IMR-90 (cell line): ENCODE measurements at regions not wholly inside any gene's neighbourhood (a gene's known extent, or its start where the extent isn't known, plus 50 kb on each side); places are given as distances from the start of the nearest gene placed in this dataset.

Source experiments
- ATAC-seq: fragments of 200-7000 bp; cut with Tn5 transposase; 2 replicates; pipeline ENCODE4 v1.9.1; 2020; ENCODE audit warnings: low read depth, mild to moderate bottlenecking, moderate library complexity
- BruUV-seq: library from RNA; stranded (reverse); fragments of 400-500 nt; replicated peaks from 2 replicates; lab custom pipeline; 2021; lab: Mats Ljungman, UMichigan
- CTCF ChIA-PET: fragments of 300-600 bp; formaldehyde crosslinking; extraction: SDS; loops from one replicate; lab custom pipeline; 2021; ENCODE audit warnings: antibody characterized with exemption; lab: Yijun Ruan, JAX
- POLR2A ChIA-PET: fragments of 300-600 bp; sonication (Branson Sonifier 250); formaldehyde crosslinking; loops from one replicate; lab custom pipeline; 2022; ENCODE audit warnings: antibody characterized with exemption; ENCODE audit not compliant: unreplicated experiment; lab: Charles Lee
- DNase-seq: peaks from one replicate; pipeline ENCODE4 v3.0.0; 2013
- H2AFZ ChIP-seq: replicated peaks from 2 replicates; pipeline ENCODE3; 2013; ENCODE audit warnings: low read length, mild to moderate bottlenecking; ENCODE audit not compliant: poor library complexity
- H2AK5ac ChIP-seq: 2 replicates; pipeline ENCODE4 v1.6.1; 2013; ENCODE audit warnings: low read depth, low read length, inconsistent platforms
- H2AK9ac ChIP-seq: replicated peaks from 2 replicates; pipeline ENCODE3; 2013; ENCODE audit warnings: mild to moderate bottlenecking, low read depth, low read length, moderate library complexity; ENCODE audit not compliant: poor library complexity
- H2BK120ac ChIP-seq: 2 replicates; pipeline ENCODE4 v1.6.1; 2013; ENCODE audit warnings: low read depth, low read length, inconsistent platforms
- H2BK15ac ChIP-seq: 3 replicates; pipeline ENCODE4 v1.6.1; 2013; ENCODE audit warnings: low read depth, low read length, inconsistent platforms
- H2BK20ac ChIP-seq: 2 replicates; pipeline ENCODE4 v1.6.1; 2013; ENCODE audit warnings: low read depth, mild to moderate bottlenecking, inconsistent platforms, low read length, moderate library complexity
- H2BK5ac ChIP-seq: 2 replicates; pipeline ENCODE4 v1.6.1; 2013; ENCODE audit warnings: mild to moderate bottlenecking, low read depth, low read length, inconsistent platforms; ENCODE audit not compliant: poor library complexity, severe bottlenecking
- H3K14ac ChIP-seq: replicated peaks from 2 replicates; pipeline ENCODE4 v1.6.1; 2013; ENCODE audit warnings: low read depth, low read length, inconsistent platforms
- H3K18ac ChIP-seq: 2 replicates; pipeline ENCODE4 v1.6.1; 2013; ENCODE audit warnings: low read depth, low read length, control low read depth
- H3K23ac ChIP-seq: 2 replicates; pipeline ENCODE4 v1.6.1; 2013; ENCODE audit warnings: low read depth, low read length, inconsistent platforms
- H3K27ac ChIP-seq: 2 replicates; pipeline ENCODE4 v1.5.1; 2013; ENCODE audit warnings: mild to moderate bottlenecking, control low read depth, low read length; ENCODE audit not compliant: insufficient read depth
- H3K27me3 ChIP-seq: 2 replicates; pipeline ENCODE4 v1.6.1; 2013; ENCODE audit warnings: low read length; ENCODE audit not compliant: control insufficient read depth, insufficient read depth
- H3K36me3 ChIP-seq: 2 replicates; pipeline ENCODE4 v1.6.1; 2013; ENCODE audit warnings: low read length, mixed read lengths; ENCODE audit not compliant: control insufficient read depth, insufficient read depth
- H3K4ac ChIP-seq: 2 replicates; pipeline ENCODE4 v1.6.1; 2013; ENCODE audit warnings: low read depth, low read length, inconsistent platforms
- H3K4me1 ChIP-seq: 2 replicates; pipeline ENCODE4 v1.6.1; 2013; ENCODE audit warnings: low read length, mixed read lengths; ENCODE audit not compliant: control insufficient read depth, insufficient read depth
- H3K4me2 ChIP-seq: 2 replicates; pipeline ENCODE4 v1.6.1; 2013; ENCODE audit warnings: low read depth, mild to moderate bottlenecking, control low read depth, low read length, moderate library complexity
- H3K4me3 ChIP-seq: 2 replicates; pipeline ENCODE4 v1.5.1; 2013; ENCODE audit warnings: low read depth, mild to moderate bottlenecking, control low read depth, low read length, moderate library complexity; ENCODE audit not compliant: insufficient read depth
- H3K56ac ChIP-seq: 2 replicates; pipeline ENCODE4 v1.6.1; 2013; ENCODE audit warnings: low read length, inconsistent platforms; ENCODE audit not compliant: insufficient read depth; ENCODE audit errors: extremely low read depth
- H3K79me1 ChIP-seq, 2 experiments: 2 replicates each; pipeline ENCODE4 v1.6.1; 2013; ENCODE audit warnings: low read length in 2 of 2, inconsistent platforms in 1 of 2, low read depth in 1 of 2
- H3K9ac ChIP-seq: 2 replicates; pipeline ENCODE4 v1.6.1; 2013; ENCODE audit warnings: low read depth, low read length, control low read depth
- H3K9me1 ChIP-seq: 2 replicates; pipeline ENCODE4 v1.6.1; 2013; ENCODE audit warnings: low read length, inconsistent platforms; ENCODE audit not compliant: insufficient read depth
- H3K9me3 ChIP-seq: 2 replicates; pipeline ENCODE4 v1.6.1; 2013; ENCODE audit warnings: low read length; ENCODE audit not compliant: control insufficient read depth, insufficient read depth
- H4K20me1 ChIP-seq: 2 replicates; pipeline ENCODE4 v1.6.1; 2013; ENCODE audit warnings: low read length, inconsistent platforms; ENCODE audit not compliant: insufficient read depth
- H4K5ac ChIP-seq: 2 replicates; pipeline ENCODE4 v1.6.1; 2013; ENCODE audit warnings: mild to moderate bottlenecking, low read depth, low read length, control low read depth
- H4K8ac ChIP-seq, 2 experiments: 2 replicates each; pipeline ENCODE4 v1.6.1; 2013; ENCODE audit warnings: low read depth in 2 of 2, low read length in 2 of 2, control low read depth in 1 of 2, inconsistent platforms in 1 of 2
- H4K91ac ChIP-seq: 2 replicates; pipeline ENCODE4 v1.6.1; 2013; ENCODE audit warnings: low read depth, low read length, inconsistent platforms; ENCODE audit not compliant: insufficient read depth
- BHLHE40 ChIP-seq: fragments of 150-350 bp; IDR thresholded peaks from 2 replicates; pipeline ENCODE4 v1.6.1; 2016; ENCODE audit warnings: mild to moderate bottlenecking, low read depth, low read length
- CEBPB ChIP-seq: IDR thresholded peaks from 2 replicates; pipeline ENCODE4 v1.6.1; 2012; ENCODE audit warnings: low read depth, low read length, improper control_type of control experiment
- CHD1 ChIP-seq: IDR thresholded peaks from 2 replicates; pipeline ENCODE4 v1.6.1; 2012; ENCODE audit warnings: low read depth, low read length, improper control_type of control experiment
- FOS ChIP-seq: fragments of 150-350 bp; IDR thresholded peaks from 2 replicates; pipeline ENCODE4 v1.6.1; 2016; ENCODE audit warnings: low read depth, low read length
- MAFK ChIP-seq: IDR thresholded peaks from 2 replicates; pipeline ENCODE4 v1.6.1; 2012; ENCODE audit warnings: low read depth, low read length, improper control_type of control experiment
- MAZ ChIP-seq: IDR thresholded peaks from 2 replicates; pipeline ENCODE4 v1.6.1; 2012; ENCODE audit warnings: low read depth, mild to moderate bottlenecking, low read length, improper control_type of control experiment, moderate library complexity, borderline replicate concordance
- MXI1 ChIP-seq: IDR thresholded peaks from 2 replicates; pipeline ENCODE4 v1.6.1; 2012; ENCODE audit warnings: low read depth, mild to moderate bottlenecking, low read length, moderate library complexity, borderline replicate concordance
- NFE2L2 ChIP-seq: fragments of 150-350 bp; IDR thresholded peaks from 2 replicates; pipeline ENCODE4 v1.6.1; 2016; ENCODE audit warnings: low read depth, mild to moderate bottlenecking, low read length
- POLR2A ChIP-seq: IDR thresholded peaks from 2 replicates; pipeline ENCODE4 v1.6.1; 2012; ENCODE audit warnings: mild to moderate bottlenecking, low read depth, low read length
- RAD21 ChIP-seq: IDR thresholded peaks from 2 replicates; pipeline ENCODE4 v1.6.1; 2012; ENCODE audit warnings: low read length, improper control_type of control experiment
- RCOR1 ChIP-seq: IDR thresholded peaks from 2 replicates; pipeline ENCODE4 v1.6.1; 2012; ENCODE audit warnings: mild to moderate bottlenecking, low read length, improper control_type of control experiment; ENCODE audit not compliant: insufficient replicate concordance
- RFX5 ChIP-seq: IDR thresholded peaks from 2 replicates; pipeline ENCODE4 v1.8.0; 2012; ENCODE audit warnings: low read depth, mild to moderate bottlenecking, low read length, moderate library complexity
- SMC3 ChIP-seq: fragments of 150-350 bp; IDR thresholded peaks from 2 replicates; pipeline ENCODE4 v1.6.1; 2016; ENCODE audit warnings: low read depth, mild to moderate bottlenecking, antibody characterized with exemption, low read length, moderate library complexity
- WGBS, 2 experiments: methylation state at CpG; one replicate each; pipeline versions ENCODE4 v1.1.5 to v1.1.7; 2013; ENCODE audit warnings: missing lambda C conversion rate in 2 of 2; ENCODE audit not compliant: insufficient read length in 1 of 2; ENCODE audit errors: extremely low coverage in 2 of 2; 5-methylcytosine and 5-hydroxymethylcytosine counted together
- dilution Hi-C: fragments of 300-500 bp; cut with HindIII; formaldehyde crosslinking; loops from one replicate; pipeline ENCODE4 v1.14.3; 2018; ENCODE audit warnings: low sequenced_read_pairs; ENCODE audit not compliant: unreplicated experiment
- in situ Hi-C: fragments of 300-500 bp; cut with MboI; formaldehyde crosslinking; loops from 3 replicates; pipeline ENCODE4 v1.14.3; 2019; ENCODE audit warnings: low sequenced_read_pairs, inconsistent platforms, mixed read lengths
- intact Hi-C: fragments of 100-400 bp; cut with micrococcal nuclease; formaldehyde crosslinking; loops from 2 replicates; pipeline ENCODE4 v1.10.0; 2022
- TF ChIP-seq, protein P1 (sequence below): conservative IDR thresholded peaks from 2 replicates; pipeline ENCODE4 v1.5.1; 2012; ENCODE audit warnings: mild to moderate bottlenecking, low read depth, low read length, improper control_type of control experiment
- TF ChIP-seq, protein P2 (sequence below): fragments of 150-350 bp; IDR thresholded peaks from 2 replicates; pipeline ENCODE4 v1.6.1; 2017; ENCODE audit warnings: mild to moderate bottlenecking, antibody characterized with exemption, low read length, low read depth
- TF ChIP-seq, protein P3 (sequence below): fragments of 150-350 bp; IDR thresholded peaks from 2 replicates; pipeline ENCODE4 v1.6.1; 2016; ENCODE audit warnings: low read depth, mild to moderate bottlenecking, low read length, moderate library complexity, borderline replicate concordance

DNA sequence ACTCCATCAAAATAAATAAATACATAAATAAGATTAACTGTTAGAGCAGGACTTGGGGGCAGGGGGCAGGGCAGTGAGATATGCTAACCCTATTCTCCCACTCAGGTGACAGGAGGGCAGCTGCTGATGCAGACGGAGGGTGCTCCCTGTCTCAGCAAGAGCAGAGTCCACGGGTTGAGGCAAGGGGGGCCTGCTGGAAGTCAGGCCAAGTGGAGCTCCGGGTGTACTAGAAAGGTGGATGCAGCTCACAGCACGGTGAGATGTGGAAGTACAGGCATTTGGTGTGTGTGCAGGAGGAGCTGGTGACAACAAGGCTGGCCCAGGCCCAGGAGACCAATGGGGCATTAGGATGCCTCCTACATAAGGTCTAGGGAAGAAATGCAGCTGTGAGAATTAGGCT, 467.3 kb upstream of the B3GAT1 start:
- no peak for DNase-seq
- no peaks in the 10 kb centered on the region for H3K79me1 ChIP-seq
- no peak overlapping the region for H3K9ac ChIP-seq
- no peak overlapping the region for H3K14ac ChIP-seq
- H2AK5ac ChIP-seq, result no peak overlapping the region
- dilution Hi-C loops, result no loop called here
- no peak overlapping the region for H2BK20ac ChIP-seq
- no peak overlapping the region for H4K5ac ChIP-seq
- CTCF ChIA-PET, result no interaction called here
- in situ Hi-C loops, result no loop called here
- no TSS peak for BruUV-seq
- no peaks in the 10 kb centered on the region for H4K20me1 ChIP-seq
- no peaks in the 10 kb centered on the region for H3K4me1 ChIP-seq
- TF ChIP-seq, protein P1, sequence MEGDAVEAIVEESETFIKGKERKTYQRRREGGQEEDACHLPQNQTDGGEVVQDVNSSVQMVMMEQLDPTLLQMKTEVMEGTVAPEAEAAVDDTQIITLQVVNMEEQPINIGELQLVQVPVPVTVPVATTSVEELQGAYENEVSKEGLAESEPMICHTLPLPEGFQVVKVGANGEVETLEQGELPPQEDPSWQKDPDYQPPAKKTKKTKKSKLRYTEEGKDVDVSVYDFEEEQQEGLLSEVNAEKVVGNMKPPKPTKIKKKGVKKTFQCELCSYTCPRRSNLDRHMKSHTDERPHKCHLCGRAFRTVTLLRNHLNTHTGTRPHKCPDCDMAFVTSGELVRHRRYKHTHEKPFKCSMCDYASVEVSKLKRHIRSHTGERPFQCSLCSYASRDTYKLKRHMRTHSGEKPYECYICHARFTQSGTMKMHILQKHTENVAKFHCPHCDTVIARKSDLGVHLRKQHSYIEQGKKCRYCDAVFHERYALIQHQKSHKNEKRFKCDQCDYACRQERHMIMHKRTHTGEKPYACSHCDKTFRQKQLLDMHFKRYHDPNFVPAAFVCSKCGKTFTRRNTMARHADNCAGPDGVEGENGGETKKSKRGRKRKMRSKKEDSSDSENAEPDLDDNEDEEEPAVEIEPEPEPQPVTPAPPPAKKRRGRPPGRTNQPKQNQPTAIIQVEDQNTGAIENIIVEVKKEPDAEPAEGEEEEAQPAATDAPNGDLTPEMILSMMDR, result no peak
- TF ChIP-seq MAFK (no peak), CEBPB (no peak), MAZ (no peak), FOS (no peak), CHD1 (no peak), MXI1 (no peak), SMC3 (no peak), NFE2L2 (no peak), RCOR1 (no peak), RFX5 (no peak), POLR2A (no peak), RAD21 (no peak), BHLHE40 (no peak)
- TF ChIP-seq, protein P2, sequence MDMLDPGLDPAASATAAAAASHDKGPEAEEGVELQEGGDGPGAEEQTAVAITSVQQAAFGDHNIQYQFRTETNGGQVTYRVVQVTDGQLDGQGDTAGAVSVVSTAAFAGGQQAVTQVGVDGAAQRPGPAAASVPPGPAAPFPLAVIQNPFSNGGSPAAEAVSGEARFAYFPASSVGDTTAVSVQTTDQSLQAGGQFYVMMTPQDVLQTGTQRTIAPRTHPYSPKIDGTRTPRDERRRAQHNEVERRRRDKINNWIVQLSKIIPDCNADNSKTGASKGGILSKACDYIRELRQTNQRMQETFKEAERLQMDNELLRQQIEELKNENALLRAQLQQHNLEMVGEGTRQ, result no peak
- TF ChIP-seq, protein P3, sequence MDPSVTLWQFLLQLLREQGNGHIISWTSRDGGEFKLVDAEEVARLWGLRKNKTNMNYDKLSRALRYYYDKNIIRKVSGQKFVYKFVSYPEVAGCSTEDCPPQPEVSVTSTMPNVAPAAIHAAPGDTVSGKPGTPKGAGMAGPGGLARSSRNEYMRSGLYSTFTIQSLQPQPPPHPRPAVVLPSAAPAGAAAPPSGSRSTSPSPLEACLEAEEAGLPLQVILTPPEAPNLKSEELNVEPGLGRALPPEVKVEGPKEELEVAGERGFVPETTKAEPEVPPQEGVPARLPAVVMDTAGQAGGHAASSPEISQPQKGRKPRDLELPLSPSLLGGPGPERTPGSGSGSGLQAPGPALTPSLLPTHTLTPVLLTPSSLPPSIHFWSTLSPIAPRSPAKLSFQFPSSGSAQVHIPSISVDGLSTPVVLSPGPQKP, result no peak
- POLR2A ChIA-PET, result no interaction called here
- H2BK15ac ChIP-seq, result no peak overlapping the region
- H3K9me3 ChIP-seq, result no peaks in the 10 kb centered on the region; the same call in 1 of the 2 replicates
- ATAC-seq, result no peak
- no peak overlapping the region for H2AK9ac ChIP-seq
- no peak overlapping the region for H4K8ac ChIP-seq
- 80% methylated on average over 1 of the region's 4 CpGs; no CpG with 5 or more reads in 1 of the 2 experiments for WGBS, 2 experiments
- H3K18ac ChIP-seq, result no peak overlapping the region
- H4K91ac ChIP-seq, result no peak overlapping the region
- intact Hi-C loops, result no loop called here
- H2AFZ ChIP-seq, result no peak overlapping the region
- H3K27ac ChIP-seq, result no peak overlapping the region
- H3K23ac ChIP-seq, result no peak overlapping the region
- no peak overlapping the region for H3K4me3 ChIP-seq
- no peak overlapping the region for H2BK120ac ChIP-seq
- H3K56ac ChIP-seq, result no peak overlapping the region
- no peak overlapping the region for H2BK5ac ChIP-seq
- no peak overlapping the region for H3K4ac ChIP-seq
- no peak overlapping the region for H3K4me2 ChIP-seq
- H3K9me1 ChIP-seq, result no peaks in the 10 kb centered on the region
- H3K27me3 ChIP-seq, result no peaks in the 10 kb centered on the region
- H3K36me3 ChIP-seq, result no peaks in the 10 kb centered on the region
